GM12878 (cell line): ENCODE measurements at regions not wholly inside any gene's neighbourhood (a gene's known extent, or its start where the extent isn't known, plus 50 kb on each side); places are given as distances from the start of the nearest gene placed in this dataset.

ENCODE experiments used
- ATAC-seq: fragments of 200-7000 bp; cut with Tn5 transposase; 3 replicates; pipeline ENCODE4 v1.9.1; 2020; ENCODE audit warnings: mild to moderate bottlenecking, moderate library complexity
- BruUV-seq: library from RNA; stranded (reverse); fragments of 400-500 nt; replicated peaks from 2 replicates; lab custom pipeline; 2021; lab: Mats Ljungman, UMichigan
- CTCF ChIA-PET: fragments of 300-600 bp; sonication (Branson Sonifier 250); formaldehyde crosslinking; extraction: SDS; loops from one replicate; lab custom pipeline; 2021; ENCODE audit warnings: inconsistent platforms; lab: Yijun Ruan, JAX
- POLR2A ChIA-PET: fragments of 350-600 bp; formaldehyde crosslinking; extraction: SDS; loops from one replicate; lab custom pipeline; 2021; ENCODE audit warnings: inconsistent platforms; lab: Charles Lee
- RAD21 ChIA-PET: fragments of 300-600 bp; sonication (Branson Sonifier 250); formaldehyde crosslinking; loops from one replicate; lab custom pipeline; 2023; ENCODE audit warnings: antibody characterized with exemption; ENCODE audit not compliant: unreplicated experiment; lab: Charles Lee
- SMC1A ChIA-PET: fragments of 300-600 bp; sonication (Branson Sonifier 250); formaldehyde crosslinking; loops from one replicate; lab custom pipeline; 2023; ENCODE audit not compliant: unreplicated experiment, uncharacterized antibody; lab: Charles Lee
- DNase-seq: peaks from one replicate; pipeline ENCODE4 v3.0.0-alpha.2; 2011; ENCODE audit warnings: low read depth, low spot score
- FAIRE-seq: peaks from 3 replicates; lab custom pipeline; 2011; peaks lifted over from hg19 to GRCh38; lab: Jason Lieb, UNC
- H2AFZ ChIP-seq: 2 replicates; pipeline ENCODE4 v1.6.0; 2011; ENCODE audit warnings: low read depth, low read length, control low read depth; ENCODE audit not compliant: control insufficient read depth
- H3K27ac ChIP-seq: 2 replicates; pipeline ENCODE4 v1.5.1; 2011; ENCODE audit warnings: control low read depth; ENCODE audit not compliant: control insufficient read depth, insufficient read depth
- H3K27me3 ChIP-seq, 2 experiments: replicated peaks in 1 of 2; 2 replicates each; pipeline versions ENCODE4 v1.6.0 to v1.6.1; 2011; ENCODE audit warnings: low read length in 1 of 2; ENCODE audit not compliant: control insufficient read depth in 2 of 2, insufficient read depth in 2 of 2
- H3K36me3 ChIP-seq, 2 experiments: 2 replicates each; pipeline ENCODE4 v1.5.1; 2011; ENCODE audit warnings: low read length in 1 of 2; ENCODE audit not compliant: control insufficient read depth in 2 of 2, insufficient read depth in 2 of 2
- H3K4me1 ChIP-seq: 2 replicates; pipeline ENCODE4 v1.6.1; 2011; ENCODE audit warnings: mild to moderate bottlenecking, low read length, moderate library complexity, mixed read lengths; ENCODE audit not compliant: control insufficient read depth, insufficient read depth
- H3K4me2 ChIP-seq: 2 replicates; pipeline ENCODE4 v1.6.0; 2011; ENCODE audit warnings: control low read depth; ENCODE audit not compliant: control insufficient read depth, insufficient read depth
- H3K4me3 ChIP-seq: fragments of 200-600 bp; sonication (generic); 2 replicates; pipeline ENCODE4 v1.5.1; 2016
- H3K79me2 ChIP-seq: 2 replicates; pipeline ENCODE4 v1.6.0; 2011; ENCODE audit warnings: low read length; ENCODE audit not compliant: control insufficient read depth, insufficient read depth
- H3K9ac ChIP-seq: 2 replicates; pipeline ENCODE4 v1.8.0; 2011; ENCODE audit warnings: low read length, control low read depth, mixed read lengths; ENCODE audit not compliant: control insufficient read depth, insufficient read depth
- H3K9me3 ChIP-seq: replicated peaks from 3 replicates; pipeline ENCODE4 v1.5.1; 2011; ENCODE audit warnings: mild to moderate bottlenecking, low read length; ENCODE audit not compliant: control insufficient read depth, insufficient read depth
- H4K20me1 ChIP-seq: 2 replicates; pipeline ENCODE4 v1.6.0; 2011; ENCODE audit not compliant: control insufficient read depth, insufficient read depth
- E2F4 ChIP-seq: IDR thresholded peaks from 2 replicates; pipeline ENCODE4 v1.6.1; 2012; ENCODE audit warnings: low read depth, low read length, improper control_type of control experiment
- IRF5 ChIP-seq: fragments of 450-650 bp; IDR thresholded peaks from 2 replicates; pipeline ENCODE4 v1.6.1; 2017; ENCODE audit warnings: borderline replicate concordance
- MXI1 ChIP-seq: fragments of 150-350 bp; IDR thresholded peaks from 2 replicates; pipeline ENCODE4 v1.6.1; 2011; ENCODE audit warnings: low read depth, mild to moderate bottlenecking, inconsistent platforms, low read length, improper control_type of control experiment
- PBX3 ChIP-seq: IDR thresholded peaks from 2 replicates; pipeline ENCODE4 v1.6.1; 2011; ENCODE audit warnings: mild to moderate bottlenecking, low read depth, low read length, moderate library complexity; ENCODE audit not compliant: insufficient replicate concordance
- RAD51 ChIP-seq: fragments of 450-650 bp; IDR thresholded peaks from 2 replicates; pipeline ENCODE4 v1.6.1; 2016; ENCODE audit warnings: moderate library complexity, mild to moderate bottlenecking, inconsistent platforms
- ZNF217 ChIP-seq: fragments of 450-650 bp; IDR thresholded peaks from 2 replicates; pipeline ENCODE4 v1.6.1; 2017; ENCODE audit warnings: antibody characterized with exemption, mild to moderate bottlenecking
- WGBS: methylation state at CpG from one replicate; pipeline ENCODE4 v1.1.6; 2016; ENCODE audit warnings: low lambda C conversion rate; ENCODE audit not compliant: insufficient replicate concordance, insufficient coverage; ENCODE audit errors: missing lambda C conversion rate; 5-methylcytosine and 5-hydroxymethylcytosine counted together
- in situ Hi-C: fragments of 300-500 bp; cut with MboI; formaldehyde crosslinking; loops from 9 replicates; pipeline ENCODE4 v1.14.3; 2018; ENCODE audit warnings: mixed read lengths
- intact Hi-C: fragments of 100-400 bp; cut with micrococcal nuclease; formaldehyde crosslinking; loops from one replicate; pipeline ENCODE4 v1.14.2; 2022; ENCODE audit not compliant: unreplicated experiment
- TF ChIP-seq, protein P1 (sequence below): fragments of 450-650 bp; conservative IDR thresholded peaks from 2 replicates; pipeline ENCODE4 v1.6.1; 2017; ENCODE audit warnings: mild to moderate bottlenecking, moderate library complexity

GRCh38 chr6:47922391-47922790, 140.6 kb downstream of the OPN5 start (continued):
- no peak for TF ChIP-seq E2F4
- TF ChIP-seq ZNF217: no peak
- TF ChIP-seq IRF5: no peak
- TF ChIP-seq, protein P1, sequence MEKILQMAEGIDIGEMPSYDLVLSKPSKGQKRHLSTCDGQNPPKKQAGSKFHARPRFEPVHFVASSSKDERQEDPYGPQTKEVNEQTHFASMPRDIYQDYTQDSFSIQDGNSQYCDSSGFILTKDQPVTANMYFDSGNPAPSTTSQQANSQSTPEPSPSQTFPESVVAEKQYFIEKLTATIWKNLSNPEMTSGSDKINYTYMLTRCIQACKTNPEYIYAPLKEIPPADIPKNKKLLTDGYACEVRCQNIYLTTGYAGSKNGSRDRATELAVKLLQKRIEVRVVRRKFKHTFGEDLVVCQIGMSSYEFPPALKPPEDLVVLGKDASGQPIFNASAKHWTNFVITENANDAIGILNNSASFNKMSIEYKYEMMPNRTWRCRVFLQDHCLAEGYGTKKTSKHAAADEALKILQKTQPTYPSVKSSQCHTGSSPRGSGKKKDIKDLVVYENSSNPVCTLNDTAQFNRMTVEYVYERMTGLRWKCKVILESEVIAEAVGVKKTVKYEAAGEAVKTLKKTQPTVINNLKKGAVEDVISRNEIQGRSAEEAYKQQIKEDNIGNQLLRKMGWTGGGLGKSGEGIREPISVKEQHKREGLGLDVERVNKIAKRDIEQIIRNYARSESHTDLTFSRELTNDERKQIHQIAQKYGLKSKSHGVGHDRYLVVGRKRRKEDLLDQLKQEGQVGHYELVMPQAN: no peak
- TF ChIP-seq MXI1: no peak
- TF ChIP-seq RAD51: no peak
- TF ChIP-seq PBX3: no peak

DNA sequence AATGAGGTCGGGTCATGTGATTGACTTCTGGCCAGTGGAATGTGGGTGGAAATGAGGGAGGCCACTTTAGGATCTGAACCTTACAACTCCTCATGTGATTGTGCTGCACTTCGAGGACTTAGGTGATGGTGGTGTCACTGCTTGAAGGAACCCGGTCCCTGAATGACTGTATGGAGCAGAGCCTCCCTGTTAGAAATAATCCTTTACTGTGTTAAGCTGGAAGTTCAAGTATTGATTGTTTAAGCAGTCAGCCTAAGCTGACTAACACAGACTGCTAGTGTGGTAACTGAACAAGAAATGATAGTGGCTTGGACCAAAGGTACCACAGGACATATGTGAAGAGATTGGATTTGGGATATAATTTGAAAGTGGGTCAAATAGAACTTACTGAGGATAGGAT, 138.0 kb downstream of the OPN5 start:
- H3K9ac ChIP-seq: no peak overlapping the region
- ATAC-seq: no peak
- H3K27me3 ChIP-seq: no peaks in the 10 kb centered on the region; a peak in 2 of 4 replicates
- TF ChIP-seq PBX3: no peak
- TF ChIP-seq, all 136 proteins: peak for 0
- FAIRE-seq (no peak), DNase-seq (no peak)
- CTCF ChIA-PET: no interaction called here
- H3K4me3 ChIP-seq: no peak overlapping the region
- H3K9me3 ChIP-seq: no peaks in the 10 kb centered on the region
- RAD21 ChIA-PET: no interaction called here
- no peak overlapping the region for H3K4me2 ChIP-seq
- H3K27ac ChIP-seq: no peak overlapping the region
- in situ Hi-C loops: no loop called here
- SMC1A ChIA-PET: no interaction called here
- H3K79me2 ChIP-seq: no peaks in the 10 kb centered on the region
- intact Hi-C loops: no loop called here
- BruUV-seq: no TSS peak
- POLR2A ChIA-PET: no interaction called here
- WGBS: 2% methylated on average over 3 of the region's 3 CpGs
- no peaks in the 10 kb centered on the region for H4K20me1 ChIP-seq
- H3K36me3 ChIP-seq: no peaks in the 10 kb centered on the region
- H3K4me1 ChIP-seq: no peaks in the 10 kb centered on the region
- H2AFZ ChIP-seq: no peak overlapping the region
